ENCODE measurements at regions not wholly inside any gene's neighbourhood (a gene's known extent, or its start where the extent isn't known, plus 50 kb on each side); places are given as distances from the start of the nearest gene placed in this dataset.

- TF ChIP-seq CTCF (conservative IDR thresholded peaks at IDR 0.05): no peak
- H3T11ph ChIP-seq (ENCODE audit: low read length): no peak overlapping the region
- no peak overlapping the region for H2BK5ac ChIP-seq (ENCODE audit: insufficient read length, low read length)
- H4K5ac ChIP-seq (ENCODE audit: insufficient read length, low read depth, low read length): no peak overlapping the region
- no peak overlapping the region for H3K23ac ChIP-seq (ENCODE audit: insufficient read length, low read depth, low read length)
- no peaks in the 10 kb centered on the region for H3K9me3 ChIP-seq (ENCODE audit: control insufficient read depth, low read depth, low read length)
- Mint-ChIP-seq H3K4me3 (no peak overlapping the region), H3K4me1 (peaks cover 0 to 5% of the 10 kb centered on the region in 2 experiments; a peak in 1 of 4 replicates), H3K9me3 (peaks cover 7 to 16% of the 10 kb centered on the region in 2 experiments; a peak in 4 of 5 replicates), H3K27me3 (ENCODE audit: low read depth) (no peaks in the 10 kb centered on the region), H3K36me3 (ENCODE audit: insufficient read depth in 1 of 3, low read depth in 3 of 3) (no peaks in the 10 kb centered on the region), H3K27ac (no peak overlapping the region)
- H4K91ac ChIP-seq (ENCODE audit: insufficient read length, low read depth, low read length): no peak overlapping the region
- H3K18ac ChIP-seq (ENCODE audit: insufficient read length, low read depth, low read length): no peak overlapping the region
- no peaks in the 10 kb centered on the region for H3K79me1 ChIP-seq (ENCODE audit: insufficient read depth, low read depth, low read length, poor library complexity, severe bottlenecking)
- H3K9ac ChIP-seq (ENCODE audit: extremely low read depth, insufficient read length, low read length): no peak overlapping the region
- no peak overlapping the region for H2AFZ ChIP-seq (ENCODE audit: low read length)
- H3K56ac ChIP-seq (ENCODE audit: insufficient read length, low read depth, low read length): no peak overlapping the region
- no peaks in the 10 kb centered on the region for H3K27me3 ChIP-seq (ENCODE audit: insufficient read depth, low read length)
- no peaks in the 10 kb centered on the region for H3K23me2 ChIP-seq (ENCODE audit: insufficient read length, low read depth, low read length, poor library complexity, severe bottlenecking)
- H2AK5ac ChIP-seq (ENCODE audit: insufficient read length, low read length): no peak overlapping the region
- H4K20me1 ChIP-seq (ENCODE audit: control insufficient read depth, insufficient read depth, insufficient read length): no peaks in the 10 kb centered on the region
- no peak overlapping the region for H2BK20ac ChIP-seq (ENCODE audit: low read depth, low read length, poor library complexity, severe bottlenecking)
- no peak for DNase-seq
- H3K4ac ChIP-seq (ENCODE audit: low read depth, low read length): no peak overlapping the region
- no peaks in the 10 kb centered on the region for H3K79me2 ChIP-seq (ENCODE audit: insufficient read depth, low read length)
- no peak overlapping the region for H2BK120ac ChIP-seq (ENCODE audit: low read depth, low read length, poor library complexity, severe bottlenecking)
- no peak overlapping the region for H2BK15ac ChIP-seq (ENCODE audit: low read depth, low read length)
- no peaks in the 10 kb centered on the region for H3K4me1 ChIP-seq (ENCODE audit: insufficient read depth, low read length)
- H4K8ac ChIP-seq (replicated peaks; ENCODE audit: insufficient read length, low read depth, low read length): no peak overlapping the region
- H2BK12ac ChIP-seq (ENCODE audit: insufficient read length, low read depth, low read length): no peak overlapping the region
- H3K4me2 ChIP-seq (ENCODE audit: insufficient read depth, insufficient read length, low read length): no peak overlapping the region
- H3K14ac ChIP-seq (ENCODE audit: insufficient read depth, low read length): no peak overlapping the region
- no peak overlapping the region for H3K27ac ChIP-seq (ENCODE audit: insufficient read length, low read depth, low read length)
These were observed 92.4 kb upstream of the SGCE start for GRCh38 chr7:94748376-94748775.
